Pons (tissue), 1 donor: ENCODE measurements at regions not wholly inside any gene's neighbourhood (a gene's known extent, or its start where the extent isn't known, plus 50 kb on each side); places are given as distances from the start of the nearest gene placed in this dataset.

ENCODE experiments used
- DNase-seq: peaks from one replicate; pipeline ENCODE4 v3.0.0-alpha.2; 2016; ENCODE audit warnings: low spot score

DNA sequence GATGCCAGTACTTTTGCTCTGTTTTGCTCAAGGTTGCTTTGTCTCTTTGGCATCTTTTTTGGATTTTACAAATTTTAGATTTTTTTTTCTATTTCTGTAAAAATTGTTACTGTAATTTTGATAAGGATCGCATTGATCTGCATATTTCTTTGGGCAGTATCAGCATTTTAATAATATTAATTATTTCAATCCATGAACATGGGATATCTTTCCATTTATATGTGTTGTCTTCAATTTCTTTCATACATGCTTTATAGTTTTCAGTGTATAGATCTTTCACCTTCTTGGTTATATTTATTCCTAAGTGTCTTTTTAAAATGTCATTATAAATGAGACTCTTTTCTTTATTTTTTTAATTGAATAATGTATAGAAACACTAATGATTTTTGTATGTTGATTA lies 301.6 kb upstream of the SEMA3D start:
- no peak for DNase-seq

DNA sequence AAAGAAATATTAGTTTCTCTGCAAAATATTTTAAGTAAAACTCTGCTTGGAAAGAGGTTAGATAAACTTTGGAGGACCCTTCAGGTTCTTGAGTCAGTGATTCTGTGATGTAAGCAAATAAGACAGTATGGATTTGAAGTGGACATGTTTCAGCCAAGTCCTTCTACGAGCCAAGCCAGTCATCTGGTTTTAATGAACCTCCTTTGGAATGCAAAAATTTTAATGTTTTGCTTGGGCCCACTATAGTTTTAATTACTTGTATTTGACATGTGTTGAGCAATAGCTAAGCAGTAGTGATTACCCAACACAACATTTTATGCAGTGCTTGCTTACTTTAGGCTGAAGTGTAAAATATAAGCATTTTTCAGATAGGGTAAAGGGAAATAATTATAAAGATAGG lies 296.3 kb upstream of the SEMA3D start:
- no peak for DNase-seq

DNA sequence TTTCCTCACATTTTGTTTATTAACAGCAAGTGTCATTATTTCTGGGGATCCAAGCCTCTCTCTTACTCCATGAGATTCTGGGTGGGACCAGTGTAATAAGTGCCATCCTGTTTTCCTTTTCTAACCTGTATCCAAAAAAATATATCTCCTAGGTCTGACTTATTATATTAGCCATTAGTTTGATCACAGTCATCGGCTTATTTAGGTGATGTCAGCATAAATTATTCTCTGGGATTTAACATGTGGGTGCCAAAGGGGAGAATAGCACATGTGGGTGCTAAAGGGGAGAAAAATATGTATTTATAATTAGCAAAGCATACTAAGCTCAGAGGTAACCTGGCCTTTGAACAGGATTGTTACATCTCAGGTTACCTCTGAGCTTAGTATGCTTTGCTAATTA lies 293.8 kb upstream of the SEMA3D start:
- no peak for DNase-seq

DNA sequence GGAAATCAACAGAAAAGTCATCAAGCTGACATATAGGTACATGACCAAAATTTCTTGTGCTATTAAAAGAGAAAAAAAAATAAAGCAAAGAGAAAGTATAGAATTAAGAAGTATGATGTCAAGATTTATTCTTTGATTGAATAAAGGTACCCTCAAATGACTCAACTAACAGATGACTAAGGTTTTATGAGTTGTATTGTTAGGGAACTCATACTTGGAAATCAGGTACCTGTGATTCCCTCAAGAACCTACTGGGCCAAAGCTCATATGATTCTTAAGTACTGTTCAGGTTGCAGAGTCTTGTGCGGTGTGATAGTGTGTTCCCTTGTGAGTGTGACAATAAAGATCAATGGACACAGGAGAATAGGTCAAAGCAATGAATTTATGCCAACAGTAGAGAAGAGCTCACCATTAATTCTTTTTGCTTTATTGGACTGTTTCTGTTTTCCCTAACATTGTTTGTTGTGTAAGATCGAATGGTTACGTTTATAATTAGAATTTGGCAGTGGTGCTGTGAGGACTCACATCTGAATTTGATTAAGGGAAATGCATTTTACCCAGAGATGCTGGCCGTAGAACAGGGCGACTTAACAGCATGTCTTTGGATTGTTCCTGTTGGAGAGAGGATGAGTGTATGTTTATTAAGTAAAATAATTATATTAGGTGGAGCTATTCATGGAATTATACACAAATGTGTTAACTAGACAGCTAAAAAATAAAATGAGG lies 293.2 kb upstream of the SEMA3D start:
- DNase-seq: no peak

DNA sequence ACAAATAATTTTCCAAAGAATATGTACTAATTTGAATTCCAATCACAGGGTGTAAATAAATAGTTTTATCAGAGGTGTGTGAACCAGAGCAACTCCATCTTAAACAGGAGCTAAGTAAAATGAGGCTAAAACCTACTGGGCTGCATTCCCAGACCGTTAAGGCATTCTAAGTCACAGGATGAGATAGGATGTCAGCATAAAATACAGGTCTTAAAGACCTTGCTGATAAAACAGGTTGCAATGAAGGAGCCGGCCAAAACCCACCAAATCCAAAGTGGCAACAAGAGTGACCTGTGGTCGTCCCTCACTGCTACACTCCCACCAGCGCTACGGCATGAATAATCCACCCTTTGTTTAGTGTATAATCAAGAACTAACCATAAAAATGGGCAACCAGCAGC lies 291.7 kb upstream of the SEMA3D start:
- DNase-seq: no peak

DNA sequence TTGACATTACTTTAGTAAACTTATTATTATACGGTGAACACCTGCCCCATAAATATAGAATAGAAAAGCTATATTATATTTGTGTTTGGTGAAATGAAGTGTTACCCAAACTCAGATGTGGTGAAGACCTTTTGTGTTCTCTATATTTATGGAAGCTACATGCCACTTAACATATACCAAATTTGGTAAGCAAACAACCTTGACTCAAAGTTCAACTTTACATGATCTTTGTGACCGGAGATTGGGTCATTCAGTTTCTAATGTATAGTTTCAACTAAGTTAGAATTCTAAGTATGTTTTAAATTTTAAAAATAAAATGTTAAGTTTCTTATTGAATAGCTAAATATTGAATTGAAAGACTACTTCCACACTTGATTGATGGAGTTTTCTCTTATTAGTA lies 288.6 kb upstream of the SEMA3D start:
- no peak for DNase-seq

DNA sequence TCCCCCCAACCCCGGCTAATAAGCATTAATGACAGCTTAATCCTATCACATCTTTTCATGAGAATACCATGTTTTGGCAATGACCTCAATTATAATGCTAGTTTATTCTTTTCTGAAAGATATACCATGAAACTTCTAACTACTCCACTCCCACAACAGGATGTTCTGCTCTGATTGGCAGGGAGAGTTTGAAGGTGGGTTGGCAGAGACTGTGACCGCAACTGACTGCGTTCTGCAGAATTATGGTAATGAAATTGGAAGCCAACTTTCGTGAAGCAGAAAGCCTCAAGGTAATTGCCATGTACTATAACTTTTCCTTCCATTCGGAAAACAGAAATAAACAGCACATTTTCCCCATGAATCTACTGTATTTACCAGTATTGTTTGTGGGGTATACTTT lies 288.2 kb upstream of the SEMA3D start:
- DNase-seq: no peak

DNA sequence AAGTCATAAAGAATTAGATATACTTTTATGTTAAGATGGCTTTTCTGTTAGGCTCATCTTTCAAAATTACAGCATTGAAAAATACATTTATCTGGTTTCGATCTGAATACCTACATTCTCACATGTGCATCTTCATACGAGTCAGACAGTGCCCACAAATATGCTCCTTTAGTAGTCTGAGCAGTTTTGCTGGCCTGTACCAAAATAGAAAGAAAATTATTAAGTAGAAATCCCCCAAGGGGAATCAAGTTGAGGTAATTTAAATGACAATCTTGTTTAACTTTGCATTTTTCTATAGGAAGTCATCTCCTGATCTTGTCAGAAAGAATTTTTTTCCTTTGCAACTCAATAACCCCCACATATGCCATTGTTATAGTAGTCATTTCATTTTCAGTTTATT lies 287.4 kb upstream of the SEMA3D start:
- DNase-seq: no peak

DNA sequence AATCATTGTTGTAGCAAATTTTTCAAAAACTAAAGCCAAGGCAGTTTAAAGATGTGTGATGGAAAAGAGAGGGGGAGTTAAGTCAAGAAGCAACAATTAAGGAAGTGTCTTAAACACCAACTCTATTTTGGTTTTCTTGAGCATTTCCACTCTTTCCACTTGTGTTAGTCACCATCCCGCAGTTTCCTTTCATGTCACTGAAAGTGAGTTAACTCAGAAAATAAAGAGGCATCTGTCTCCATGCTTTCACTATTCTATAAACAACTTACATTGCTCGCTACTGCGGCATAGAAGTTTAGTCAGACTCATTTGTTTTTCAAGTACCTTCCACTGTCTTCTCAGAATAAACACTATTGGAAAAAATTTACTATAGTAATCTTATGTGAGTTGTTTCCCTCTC lies 284.9 kb upstream of the SEMA3D start:
- peak; percentile 31 for DNase-seq

DNA sequence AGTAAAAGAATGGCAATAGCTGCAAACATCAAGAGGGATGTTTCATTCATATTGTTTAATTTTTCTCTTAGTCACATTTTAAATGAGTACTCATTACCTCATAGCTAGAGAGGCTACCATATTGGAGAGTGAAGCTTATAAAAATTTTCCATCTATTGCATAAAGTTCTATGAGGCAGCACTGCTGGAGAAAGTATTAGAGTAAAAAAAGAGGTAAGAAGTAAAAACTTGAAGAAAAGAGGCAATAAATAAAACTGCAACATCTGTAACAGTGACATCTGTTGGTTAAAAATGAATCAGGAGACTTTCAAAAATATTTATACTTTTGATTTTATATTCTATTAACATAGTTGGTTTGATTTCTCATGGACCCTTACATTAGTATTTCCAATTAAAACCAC lies 284.5 kb upstream of the SEMA3D start:
- no peak for DNase-seq

DNA sequence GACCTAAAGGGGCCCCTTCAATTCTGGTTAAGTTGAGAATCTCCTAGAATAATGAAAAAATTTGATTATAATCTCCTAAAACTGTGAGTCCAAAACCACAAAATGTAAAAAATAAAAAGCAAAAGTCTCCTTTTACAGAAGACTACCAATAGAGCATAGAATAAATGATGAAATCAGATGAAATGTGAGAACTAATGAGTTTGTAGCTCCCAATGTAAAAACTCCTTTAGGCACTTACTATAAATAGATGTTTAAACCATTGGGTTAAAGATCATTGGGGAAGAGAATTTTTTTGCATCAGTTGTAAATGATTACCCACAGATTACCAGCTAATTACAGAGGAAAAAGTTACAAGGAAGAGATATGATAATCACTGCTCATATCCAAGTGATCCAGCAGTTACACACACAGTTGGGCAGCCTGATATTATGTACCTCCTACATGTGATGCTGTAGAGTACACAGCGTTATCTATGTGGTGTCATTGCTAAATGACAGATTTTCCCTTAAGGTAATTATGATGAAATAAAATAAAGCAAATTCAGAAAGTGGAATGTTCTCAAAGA lies 282.7 kb upstream of the SEMA3D start:
- no peak for DNase-seq

DNA sequence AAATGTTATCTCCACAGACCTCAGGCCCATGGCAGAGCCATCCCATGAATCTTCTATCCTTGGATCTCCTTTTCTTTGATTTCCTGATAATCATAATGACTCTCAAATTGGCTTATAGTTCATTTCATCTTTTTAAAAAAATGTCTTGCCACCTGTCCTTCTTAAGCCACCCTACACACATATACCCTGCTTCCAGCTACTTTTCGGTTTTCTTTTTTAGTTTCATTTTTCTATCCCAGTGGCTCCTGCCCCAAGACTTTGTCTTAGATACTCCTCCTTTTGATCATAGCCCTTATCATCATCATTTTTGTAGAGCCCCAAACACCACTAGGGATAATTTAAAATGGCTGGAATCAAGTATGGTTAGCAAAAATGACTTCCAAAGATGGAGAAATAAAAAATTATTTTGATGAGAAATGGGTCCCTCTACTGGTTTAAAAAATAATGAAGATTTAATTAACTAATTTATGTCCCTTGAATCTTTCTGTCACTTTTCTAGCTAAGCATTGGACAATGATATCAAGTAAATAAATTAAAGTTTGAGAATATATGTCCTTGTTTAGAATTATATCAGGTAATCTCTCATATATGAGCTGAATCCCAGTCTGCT lies 277.3 kb upstream of the SEMA3D start:
- DNase-seq: no peak

DNA sequence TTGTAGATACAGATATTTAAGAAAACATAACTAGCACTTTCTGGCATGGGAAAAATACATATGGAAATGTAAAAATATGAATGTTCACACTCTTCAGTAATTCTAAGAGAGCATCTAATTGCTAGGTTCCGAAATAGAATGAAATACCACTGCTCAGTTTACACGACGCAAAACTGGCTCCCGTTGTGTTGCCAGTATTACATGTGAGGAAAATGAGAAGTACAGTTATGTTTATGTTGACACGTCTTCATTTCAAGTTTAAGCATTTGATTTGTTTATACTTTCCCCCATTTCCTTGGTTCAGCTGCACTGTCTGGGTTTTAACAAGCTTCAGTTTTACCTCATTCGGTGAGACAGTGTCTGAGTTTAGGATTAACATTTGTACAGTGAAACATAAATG lies 275.8 kb upstream of the SEMA3D start:
- no peak for DNase-seq

DNA sequence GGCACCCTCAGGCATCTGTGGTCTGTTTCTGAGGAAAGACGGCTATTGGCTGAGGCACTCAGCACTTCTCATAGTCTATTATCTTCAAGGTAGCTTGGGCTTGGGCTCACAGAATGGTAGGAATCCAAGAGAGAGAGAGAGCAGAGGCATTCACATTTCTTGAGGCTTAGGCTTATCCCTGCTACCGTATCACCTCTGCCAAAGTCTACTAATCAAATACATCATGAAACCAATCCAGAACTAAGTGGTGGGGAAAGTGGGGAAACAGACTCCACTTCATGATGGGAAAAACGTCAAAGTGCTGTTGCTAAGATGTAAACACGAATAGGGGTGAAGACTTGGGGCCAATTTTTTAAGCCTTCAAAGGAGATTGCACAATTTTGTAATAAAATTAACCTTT lies 271.1 kb upstream of the SEMA3D start:
- no peak for DNase-seq

DNA sequence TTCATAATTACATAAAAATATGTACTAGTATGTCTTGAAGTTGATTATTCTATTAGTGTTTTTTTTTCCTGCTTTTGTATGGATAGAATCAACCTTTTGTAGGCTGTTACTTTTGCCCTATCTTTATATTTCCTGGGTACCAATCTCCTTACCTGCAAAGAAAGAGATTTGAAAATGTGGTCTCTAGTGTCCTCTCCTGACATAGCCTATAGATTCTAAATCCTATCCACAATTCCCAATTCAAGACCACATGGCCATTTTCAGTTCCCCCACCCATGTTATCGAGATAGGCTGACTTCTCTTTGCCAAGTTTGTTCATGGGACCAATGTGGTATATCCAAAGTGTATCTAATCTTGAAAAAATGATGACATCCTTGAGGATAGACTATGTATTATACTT lies 269.4 kb upstream of the SEMA3D start:
- no peak for DNase-seq

DNA sequence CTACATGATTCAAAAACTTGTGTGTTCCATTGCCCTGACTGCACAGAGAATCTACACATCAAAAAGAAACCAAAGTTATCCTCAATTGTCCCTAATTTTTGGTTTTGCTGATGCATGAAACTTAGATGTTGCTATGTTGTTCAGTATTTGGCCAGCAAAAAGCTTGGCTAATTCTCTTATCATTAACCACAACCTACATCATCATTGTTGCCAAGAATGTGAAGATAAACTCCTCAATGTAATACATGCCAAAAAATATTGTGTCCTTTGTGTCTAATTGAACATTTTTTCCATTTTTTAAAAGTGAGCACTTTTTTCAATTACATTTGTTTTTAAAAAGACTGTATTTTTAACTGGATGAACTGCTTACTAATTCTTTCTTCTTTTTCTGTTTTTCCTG lies 268.0 kb upstream of the SEMA3D start:
- no peak for DNase-seq

DNA sequence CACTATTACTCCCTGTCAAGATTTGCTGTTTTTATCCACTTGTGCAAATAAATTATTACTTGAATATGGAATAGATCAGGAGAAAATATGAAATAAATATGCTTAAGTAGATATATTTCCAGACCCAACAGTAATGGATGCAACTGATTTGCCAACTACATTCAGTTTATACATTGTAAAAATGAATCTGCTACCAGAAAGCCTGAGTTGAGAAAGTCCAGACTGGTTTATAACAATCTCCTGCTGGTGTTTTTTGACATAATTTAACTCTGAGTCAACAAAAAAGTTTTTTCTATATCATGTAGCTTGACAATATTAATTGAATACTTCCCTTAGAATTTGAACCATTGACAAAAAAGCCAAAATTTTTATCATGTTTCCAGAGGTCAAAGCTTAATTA lies 265.8 kb upstream of the SEMA3D start:
- no peak for DNase-seq

DNA sequence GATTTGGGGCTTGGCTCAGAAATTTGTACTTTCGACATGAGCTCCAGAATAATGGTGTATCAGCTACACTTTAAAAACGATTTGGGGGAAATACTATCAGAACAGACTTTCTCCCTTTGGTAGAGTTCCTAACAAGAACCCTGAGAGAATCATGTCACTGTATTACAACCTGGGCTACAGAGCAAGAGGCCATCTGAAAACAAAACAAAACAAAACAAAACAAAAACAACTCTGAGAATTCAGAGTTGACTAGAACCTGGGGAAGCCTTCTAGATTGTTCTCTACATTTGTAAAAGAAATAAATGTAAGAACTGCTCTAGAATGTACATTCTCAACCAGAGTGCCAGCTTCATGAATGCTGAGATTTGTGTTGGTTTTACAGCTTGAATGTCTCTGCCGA lies 262.6 kb upstream of the SEMA3D start:
- no peak for DNase-seq

DNA sequence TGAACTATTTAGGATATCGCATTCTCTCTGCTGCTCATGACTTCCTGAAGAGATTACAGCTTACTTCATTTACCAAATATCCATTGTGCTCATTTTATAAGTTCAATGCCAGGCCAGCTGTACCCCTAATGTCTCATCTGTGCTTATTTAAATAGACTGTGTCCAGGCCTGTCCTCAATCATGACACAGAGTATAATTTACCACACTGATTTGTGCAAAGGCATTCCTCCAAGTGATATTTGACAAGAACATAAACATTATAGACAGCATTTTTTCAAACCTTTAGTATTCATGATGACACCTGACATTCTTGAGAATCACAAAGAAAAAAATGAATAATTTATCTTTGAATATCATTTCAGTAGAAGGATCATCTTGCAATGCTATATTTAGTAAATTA lies 260.1 kb upstream of the SEMA3D start:
- DNase-seq: no peak

DNA sequence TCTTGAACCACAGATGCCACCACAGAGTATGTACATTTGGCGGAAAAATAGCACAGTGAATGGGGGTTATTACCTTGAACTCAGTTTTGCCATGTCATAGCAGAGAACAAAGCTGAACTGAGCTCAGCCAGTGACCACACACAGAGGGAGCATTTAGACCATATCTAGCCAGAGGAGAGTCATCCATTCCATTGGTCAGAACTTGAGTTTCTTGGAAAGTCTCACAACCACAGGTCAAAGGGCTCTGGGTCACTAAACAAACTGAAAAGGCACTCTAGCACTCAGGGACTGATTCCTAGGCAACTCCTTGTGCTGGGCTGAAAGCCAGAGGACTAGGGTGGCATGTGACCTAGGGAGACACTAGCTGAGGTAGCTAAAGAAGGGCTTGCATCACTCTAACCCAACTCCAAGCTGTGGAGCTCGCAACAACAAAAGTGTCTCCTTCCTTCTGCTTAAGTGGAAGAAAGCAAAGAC lies 239.7 kb upstream of the SEMA3D start:
- DNase-seq: peak; percentile 42

DNA sequence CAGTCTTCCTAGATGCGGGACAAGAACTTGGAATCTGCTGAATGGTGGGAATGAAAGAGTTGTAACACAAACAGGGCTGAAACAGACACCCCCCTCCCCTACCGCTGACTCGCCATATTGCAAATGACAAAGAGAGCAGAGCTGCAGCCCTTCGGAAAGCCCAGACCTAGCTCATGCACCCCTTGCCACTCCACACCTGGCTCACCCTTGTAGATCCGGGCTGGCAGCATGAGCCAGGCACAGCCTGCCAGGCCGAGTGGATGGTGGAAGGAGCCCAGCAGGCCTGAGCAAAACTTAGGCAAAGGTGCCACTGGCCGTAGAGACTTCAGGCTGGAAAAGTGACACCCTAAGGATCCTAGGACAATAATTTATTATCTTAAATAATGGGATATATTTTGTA lies 237.4 kb upstream of the SEMA3D start:
- no peak for DNase-seq

DNA sequence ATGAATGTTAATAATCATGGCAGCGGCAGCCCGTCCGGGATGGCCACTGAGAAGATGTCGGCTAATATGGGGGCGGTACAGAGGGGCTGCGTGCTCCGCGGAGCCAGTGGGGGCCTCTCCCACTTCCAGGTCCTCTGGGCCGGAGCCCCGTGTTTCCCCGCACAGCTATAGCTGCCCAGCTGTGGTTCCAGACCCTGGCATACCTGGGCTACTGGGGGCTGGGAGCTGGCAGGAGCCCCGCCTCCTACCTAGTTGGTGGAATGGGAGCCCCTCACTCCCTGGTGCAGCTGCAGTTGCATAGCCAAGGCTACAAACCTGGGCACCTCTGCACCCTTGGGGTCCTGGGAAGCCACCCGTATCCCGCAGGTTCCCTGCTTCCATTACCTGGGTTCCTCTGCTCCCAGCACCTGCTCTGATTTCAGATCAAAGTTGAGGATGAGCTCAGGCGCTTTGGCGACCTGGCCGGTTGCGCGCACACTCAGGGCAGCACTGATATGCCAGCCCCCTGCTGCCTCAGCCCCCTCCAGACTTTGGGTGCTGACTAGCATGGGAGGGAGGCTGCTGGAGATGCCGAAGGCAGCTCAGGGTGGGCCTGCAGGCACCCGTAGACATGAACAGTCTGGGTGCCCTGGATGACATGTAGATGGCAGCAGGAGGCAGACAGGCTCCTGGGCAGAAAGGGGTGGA lies 236.5 kb upstream of the SEMA3D start:
- no peak for DNase-seq

DNA sequence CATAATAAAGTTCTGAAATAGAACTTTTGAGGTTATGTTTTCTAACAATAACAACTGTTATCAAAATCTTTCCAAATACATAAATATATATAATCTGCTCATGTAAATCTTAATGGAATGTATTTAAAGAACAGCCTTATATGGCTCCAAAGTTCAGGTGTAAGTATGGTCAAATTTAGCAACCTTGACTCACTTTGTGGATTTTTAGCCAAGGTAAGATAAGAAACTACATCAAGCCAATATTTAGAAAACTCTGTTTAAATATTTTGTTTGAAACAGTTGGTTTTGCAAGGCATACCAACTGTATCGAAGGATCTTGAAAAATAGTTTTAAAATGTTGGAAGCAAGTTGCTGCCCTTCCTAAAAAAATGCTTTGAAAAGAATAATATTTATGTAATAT lies 228.9 kb upstream of the SEMA3D start:
- DNase-seq: no peak
